T-helper 1 cell treated with Interleukin-12 subunit alpha and Interleukin-12 subunit beta and Interleukin-4 antibody, amounts not matched to agents 30 ng/mL and 1 ng/mL, for 36 hours (primary cell): ENCODE measurements at regions not wholly inside any gene's neighbourhood (a gene's known extent, or its start where the extent isn't known, plus 50 kb on each side); places are given as distances from the start of the nearest gene placed in this dataset.
"Not testable (repeated sequence)": the region's sequence is repeated elsewhere in the genome, so short reads cannot be mapped to it uniquely, and the experiment has no call there.

Experiments
- intact Hi-C: fragments of 100-400 bp; cut with micrococcal nuclease; formaldehyde crosslinking; loops from one replicate; pipeline ENCODE4 v1.15.1; 2024

GRCh38 chr15:96796841-96797240 is 466.3 kb downstream of the NR2F2 start:
- intact Hi-C loops, result no loop called here

GRCh38 chr15:96801576-96802150 is 471.2 kb downstream of the NR2F2 start:
- intact Hi-C loops, result no loop called here

- intact Hi-C loops, result no loop called here
Measured at GRCh38 chr15:96802611-96803255, 472.2 kb downstream of the NR2F2 start.

GRCh38 chr15:96804754-96805153 is 474.3 kb downstream of the NR2F2 start:
- intact Hi-C loops, result no loop called here

GRCh38 chr15:96807361-96807760 is 476.9 kb downstream of the NR2F2 start:
- intact Hi-C loops, result no loop called here

GRCh38 chr15:96817900-96818299 is 487.4 kb downstream of the NR2F2 start:
- intact Hi-C loops, result no loop called here

GRCh38 chr15:96818861-96819260 is 488.4 kb downstream of the NR2F2 start:
- intact Hi-C loops, result no loop called here

GRCh38 chr15:96827981-96828380 is 497.5 kb downstream of the NR2F2 start:
- intact Hi-C loops, result no loop called here

- intact Hi-C loops, result no loop called here
Measured at GRCh38 chr15:96837241-96837970, 506.9 kb downstream of the NR2F2 start.

- intact Hi-C loops, result no loop called here
Measured at GRCh38 chr15:96838081-96838480, 507.6 kb downstream of the NR2F2 start.

- intact Hi-C loops, result no loop called here
Measured at GRCh38 chr15:96849271-96849900, 518.9 kb downstream of the NR2F2 start.

GRCh38 chr15:96851613-96852012 is 521.1 kb downstream of the NR2F2 start:
- intact Hi-C loops, result no loop called here

GRCh38 chr15:96858694-96859093 is 528.2 kb downstream of the NR2F2 start:
- intact Hi-C loops, result no loop called here

GRCh38 chr15:96860741-96861140 is 530.2 kb downstream of the NR2F2 start:
- intact Hi-C loops, result no loop called here

GRCh38 chr15:96867992-96868391 is 537.5 kb downstream of the NR2F2 start:
- intact Hi-C loops, result no loop called here

- intact Hi-C loops, result no loop called here
Measured at GRCh38 chr15:96869122-96869521, 538.6 kb downstream of the NR2F2 start.

- intact Hi-C loops, result no loop called here
Measured at GRCh38 chr15:96869790-96870189, 539.3 kb downstream of the NR2F2 start.

- intact Hi-C loops, result no loop called here
Measured at GRCh38 chr15:96870580-96870979, 540.1 kb downstream of the NR2F2 start.

GRCh38 chr15:96877442-96877841 is 546.9 kb downstream of the NR2F2 start:
- intact Hi-C loops, result not testable (repeated sequence)

GRCh38 chr15:96878129-96878528 is 547.6 kb downstream of the NR2F2 start:
- intact Hi-C loops, result no loop called here

GRCh38 chr15:96882121-96882772 is 551.7 kb downstream of the NR2F2 start:
- intact Hi-C loops, result no loop called here

- intact Hi-C loops, result no loop called here
Measured at GRCh38 chr15:96887730-96888129, 557.2 kb downstream of the NR2F2 start.
